ENCODE measurements at regions not wholly inside any gene's neighbourhood (a gene's known extent, or its start where the extent isn't known, plus 50 kb on each side); places are given as distances from the start of the nearest gene placed in this dataset.

DNA sequence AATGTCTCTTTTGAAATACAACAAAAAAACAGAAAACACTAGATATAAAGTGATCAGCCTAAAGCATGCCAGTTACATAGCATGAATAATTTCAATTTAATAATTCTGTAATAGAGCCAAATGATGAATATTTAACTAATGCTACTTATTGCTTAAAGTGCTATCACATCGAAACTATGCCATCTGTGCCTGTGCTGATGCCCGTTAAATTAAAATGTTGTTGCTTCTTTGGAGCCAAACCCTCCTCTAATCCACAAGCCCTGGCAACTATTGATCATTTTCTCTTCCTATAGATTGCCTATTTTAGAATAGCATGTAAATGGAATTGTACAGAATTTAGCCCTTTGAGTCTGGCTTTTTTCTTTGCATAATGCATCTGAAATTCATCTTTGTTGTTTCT is 356.2 kb downstream of the CHSY3 start:
- no peaks in the 10 kb centered on the region for H3K4me1 ChIP-seq (ENCODE audit: control insufficient read depth in 2 of 2, insufficient read depth in 1 of 2, low read depth in 1 of 2, low read length in 2 of 2)
- H2BK5ac ChIP-seq (ENCODE audit: low read length), result no peak overlapping the region
- H2BK15ac ChIP-seq (ENCODE audit: low read length), result no peak overlapping the region
- H3K14ac ChIP-seq (ENCODE audit: low read length), result no peak overlapping the region
- H4K91ac ChIP-seq (ENCODE audit: low read depth, low read length, poor library complexity), result no peak overlapping the region
- H3K9ac ChIP-seq (ENCODE audit: low read depth, low read length, poor library complexity), result no peak overlapping the region
- no peaks in the 10 kb centered on the region for H3K79me1 ChIP-seq (ENCODE audit: low read depth, low read length)
- no peak overlapping the region for H4K8ac ChIP-seq (ENCODE audit: low read depth, low read length)
- H3K4ac ChIP-seq (ENCODE audit: low read length), result no peak overlapping the region
- no peaks in the 10 kb centered on the region for H3K9me3 ChIP-seq (replicated peaks in 1 of 2; ENCODE audit: control insufficient read depth in 2 of 2, insufficient read depth in 1 of 2, low read depth in 1 of 2, low read length in 2 of 2)
- H2BK12ac ChIP-seq (ENCODE audit: low read length), result no peak overlapping the region
- no peak overlapping the region for H2AFZ ChIP-seq (ENCODE audit: low read length)
- DNase-seq (ENCODE audit: low spot score), result no peak
- H3K27ac ChIP-seq (replicated peaks; ENCODE audit: low read length), result no peak overlapping the region
- no peaks in the 10 kb centered on the region for H3K27me3 ChIP-seq (ENCODE audit: control insufficient read depth in 3 of 3, insufficient read depth in 3 of 3, low read depth in 1 of 3, low read length in 3 of 3)
- no peaks in the 10 kb centered on the region for H3K36me3 ChIP-seq (replicated peaks in 1 of 2; ENCODE audit: control insufficient read depth in 2 of 2, insufficient read depth in 2 of 2, low read length in 2 of 2)
- no peak overlapping the region for H3K4me3 ChIP-seq (ENCODE audit: low read length in 2 of 2)
- no peak overlapping the region for H3K4me2 ChIP-seq (ENCODE audit: insufficient read depth, low read length, poor library complexity, severe bottlenecking)
- no peak overlapping the region for H3K23ac ChIP-seq (ENCODE audit: low read depth, low read length, poor library complexity)
- H3K18ac ChIP-seq (ENCODE audit: low read length), result no peak overlapping the region
- no peak overlapping the region for H2AK5ac ChIP-seq (ENCODE audit: low read depth, low read length)
- WGBS, 2 donors (ENCODE audit: extremely low coverage in 2 of 2, insufficient read length in 2 of 2, insufficient replicate concordance in 1 of 2), result no CpG with 5 or more reads among the region's 2 CpGs
- H2BK120ac ChIP-seq (ENCODE audit: low read depth, low read length), result no peak overlapping the region

DNA sequence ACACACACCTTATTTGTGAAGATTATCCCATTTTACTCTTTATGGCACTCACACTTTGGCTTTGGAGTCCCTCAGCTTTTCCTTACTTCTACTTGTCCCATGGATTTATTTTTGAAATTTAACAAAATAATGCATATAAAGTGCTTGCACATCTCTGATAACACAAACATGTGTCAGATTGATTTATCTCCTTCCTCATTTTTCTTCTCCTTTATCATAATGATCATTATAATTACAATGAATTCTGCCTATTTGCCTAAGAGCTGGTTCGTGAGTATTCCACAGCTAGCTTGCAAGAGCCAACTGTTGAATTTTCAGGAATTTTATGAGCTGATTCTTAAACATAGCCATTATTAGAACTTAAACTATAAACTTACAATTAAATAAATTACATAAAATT is 347.7 kb downstream of the CHSY3 start:
- no peak overlapping the region for H4K8ac ChIP-seq (ENCODE audit: low read depth, low read length)
- H3K23ac ChIP-seq (ENCODE audit: low read depth, low read length, poor library complexity), result no peak overlapping the region
- H3K27me3 ChIP-seq (ENCODE audit: control insufficient read depth in 3 of 3, insufficient read depth in 3 of 3, low read depth in 1 of 3, low read length in 3 of 3), result no peaks in the 10 kb centered on the region
- H3K9me3 ChIP-seq (replicated peaks in 1 of 2; ENCODE audit: control insufficient read depth in 2 of 2, insufficient read depth in 1 of 2, low read depth in 1 of 2, low read length in 2 of 2), result no peaks in the 10 kb centered on the region
- H2AK5ac ChIP-seq (ENCODE audit: low read depth, low read length), result no peak overlapping the region
- no peak overlapping the region for H2BK15ac ChIP-seq (ENCODE audit: low read length)
- WGBS, 2 donors (ENCODE audit: extremely low coverage in 2 of 2, insufficient read length in 2 of 2, insufficient replicate concordance in 1 of 2), result no CpG with 5 or more reads among the region's 1 CpG
- no peak overlapping the region for H2AFZ ChIP-seq (ENCODE audit: low read length)
- no peak overlapping the region for H3K14ac ChIP-seq (ENCODE audit: low read length)
- no peak for DNase-seq (ENCODE audit: low spot score)
- no peak overlapping the region for H3K18ac ChIP-seq (ENCODE audit: low read length)
- H3K79me1 ChIP-seq (ENCODE audit: low read depth, low read length), result no peaks in the 10 kb centered on the region
- no peak overlapping the region for H2BK12ac ChIP-seq (ENCODE audit: low read length)
- no peaks in the 10 kb centered on the region for H3K4me1 ChIP-seq (ENCODE audit: control insufficient read depth in 2 of 2, insufficient read depth in 1 of 2, low read depth in 1 of 2, low read length in 2 of 2)
- no peaks in the 10 kb centered on the region for H3K36me3 ChIP-seq (replicated peaks in 1 of 2; ENCODE audit: control insufficient read depth in 2 of 2, insufficient read depth in 2 of 2, low read length in 2 of 2)
- H3K9ac ChIP-seq (ENCODE audit: low read depth, low read length, poor library complexity), result no peak overlapping the region
- no peak overlapping the region for H4K91ac ChIP-seq (ENCODE audit: low read depth, low read length, poor library complexity)
- H3K4me2 ChIP-seq (ENCODE audit: insufficient read depth, low read length, poor library complexity, severe bottlenecking), result no peak overlapping the region
- H2BK120ac ChIP-seq (ENCODE audit: low read depth, low read length), result no peak overlapping the region
- H3K27ac ChIP-seq (replicated peaks; ENCODE audit: low read length), result no peak overlapping the region
- no peak overlapping the region for H2BK5ac ChIP-seq (ENCODE audit: low read length)
- H3K4ac ChIP-seq (ENCODE audit: low read length), result no peak overlapping the region
- H3K4me3 ChIP-seq (ENCODE audit: low read length in 2 of 2), result no peak overlapping the region

DNA sequence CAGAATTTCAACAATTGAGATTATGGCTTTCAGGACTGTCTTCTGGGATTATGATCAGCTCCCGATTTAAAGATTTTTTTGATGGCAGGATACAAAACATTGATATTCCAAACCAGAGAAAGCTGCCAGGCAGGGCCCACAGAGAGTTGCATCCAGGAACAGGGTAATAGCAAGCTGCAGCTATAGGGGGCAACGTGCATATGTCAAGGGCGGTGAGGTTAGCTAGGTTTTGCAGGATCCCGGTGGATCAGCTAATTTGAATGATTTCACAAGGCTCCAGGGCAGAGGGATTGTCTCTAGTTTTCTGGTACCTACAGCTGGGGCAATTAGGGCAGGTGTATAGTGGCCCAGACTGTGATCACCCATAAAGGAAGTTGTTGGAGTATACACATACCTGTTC is 339.4 kb downstream of the CHSY3 start:
- WGBS, 2 donors (ENCODE audit: extremely low coverage in 2 of 2, insufficient read length in 2 of 2, insufficient replicate concordance in 1 of 2), result no CpG with 5 or more reads among the region's 4 CpGs
- no peak overlapping the region for H2AK5ac ChIP-seq (ENCODE audit: low read depth, low read length)
- H3K4me2 ChIP-seq (ENCODE audit: insufficient read depth, low read length, poor library complexity, severe bottlenecking), result no peak overlapping the region
- H3K36me3 ChIP-seq (replicated peaks in 1 of 2; ENCODE audit: control insufficient read depth in 2 of 2, insufficient read depth in 2 of 2, low read length in 2 of 2), result no peaks in the 10 kb centered on the region
- no peak overlapping the region for H3K4me3 ChIP-seq (ENCODE audit: low read length in 2 of 2)
- H4K91ac ChIP-seq (ENCODE audit: low read depth, low read length, poor library complexity), result no peak overlapping the region
- H3K14ac ChIP-seq (ENCODE audit: low read length), result peak overlapping the region; percentile 38
- H3K4me1 ChIP-seq (ENCODE audit: control insufficient read depth in 2 of 2, insufficient read depth in 1 of 2, low read depth in 1 of 2, low read length in 2 of 2), result no peaks in the 10 kb centered on the region
- no peak overlapping the region for H2BK5ac ChIP-seq (ENCODE audit: low read length)
- no peak overlapping the region for H3K18ac ChIP-seq (ENCODE audit: low read length)
- H3K79me1 ChIP-seq (ENCODE audit: low read depth, low read length), result no peaks in the 10 kb centered on the region
- H2BK12ac ChIP-seq (ENCODE audit: low read length), result no peak overlapping the region
- H2BK15ac ChIP-seq (ENCODE audit: low read length), result no peak overlapping the region
- H2AFZ ChIP-seq (ENCODE audit: low read length), result no peak overlapping the region
- no peak overlapping the region for H3K27ac ChIP-seq (replicated peaks; ENCODE audit: low read length)
- H3K9ac ChIP-seq (ENCODE audit: low read depth, low read length, poor library complexity), result peak overlapping the region; percentile 21
- H3K23ac ChIP-seq (ENCODE audit: low read depth, low read length, poor library complexity), result no peak overlapping the region
- DNase-seq (ENCODE audit: low spot score), result no peak
- no peak overlapping the region for H3K4ac ChIP-seq (ENCODE audit: low read length)
- no peak overlapping the region for H2BK120ac ChIP-seq (ENCODE audit: low read depth, low read length)
- no peak overlapping the region for H4K8ac ChIP-seq (ENCODE audit: low read depth, low read length)
- no peaks in the 10 kb centered on the region for H3K27me3 ChIP-seq (ENCODE audit: control insufficient read depth in 3 of 3, insufficient read depth in 3 of 3, low read depth in 1 of 3, low read length in 3 of 3)
- no peaks in the 10 kb centered on the region for H3K9me3 ChIP-seq (replicated peaks in 1 of 2; ENCODE audit: control insufficient read depth in 2 of 2, insufficient read depth in 1 of 2, low read depth in 1 of 2, low read length in 2 of 2)

DNA sequence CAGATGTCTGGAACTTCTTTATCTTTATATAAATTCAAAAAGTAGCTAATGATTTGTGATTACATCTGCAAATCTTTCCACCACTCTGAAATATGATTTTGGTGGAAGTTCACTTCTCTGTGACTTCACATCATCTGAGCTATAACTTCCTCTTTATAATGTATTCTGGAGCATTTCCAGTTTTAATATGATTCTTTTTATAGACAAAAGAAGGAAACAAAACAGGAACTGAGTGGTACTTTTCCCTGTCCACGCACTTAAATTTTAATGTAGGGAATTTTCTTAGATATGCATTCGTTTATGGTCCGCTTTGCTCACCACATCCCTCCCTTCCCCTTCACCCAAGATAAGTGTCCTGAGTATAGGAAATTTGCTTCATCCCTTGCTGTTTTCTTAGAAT is 333.5 kb downstream of the CHSY3 start:
- Histone ChIP-seq H2BK5ac (ENCODE audit: low read length) (no peak overlapping the region), H4K91ac (ENCODE audit: low read depth, low read length, poor library complexity) (no peak overlapping the region), H3K4me2 (ENCODE audit: insufficient read depth, low read length, poor library complexity, severe bottlenecking) (no peak overlapping the region), H2BK120ac (ENCODE audit: low read depth, low read length) (no peak overlapping the region), H3K23ac (ENCODE audit: low read depth, low read length, poor library complexity) (no peak overlapping the region), H3K14ac (ENCODE audit: low read length) (no peak overlapping the region), H3K4me1 (ENCODE audit: control insufficient read depth in 2 of 2, insufficient read depth in 1 of 2, low read depth in 1 of 2, low read length in 2 of 2) (no peaks in the 10 kb centered on the region), H2BK15ac (ENCODE audit: low read length) (no peak overlapping the region), H3K36me3 (replicated peaks in 1 of 2; ENCODE audit: control insufficient read depth in 2 of 2, insufficient read depth in 2 of 2, low read length in 2 of 2) (no peaks in the 10 kb centered on the region), H3K9ac (ENCODE audit: low read depth, low read length, poor library complexity) (no peak overlapping the region), H3K79me1 (ENCODE audit: low read depth, low read length) (no peaks in the 10 kb centered on the region), H2BK12ac (ENCODE audit: low read length) (no peak overlapping the region), H3K27me3 (ENCODE audit: control insufficient read depth in 3 of 3, insufficient read depth in 3 of 3, low read depth in 1 of 3, low read length in 3 of 3) (no peaks in the 10 kb centered on the region), H3K27ac (replicated peaks; ENCODE audit: low read length) (no peak overlapping the region), H3K4ac (ENCODE audit: low read length) (no peak overlapping the region), H4K8ac (ENCODE audit: low read depth, low read length) (no peak overlapping the region), H2AK5ac (ENCODE audit: low read depth, low read length) (no peak overlapping the region), H2AFZ (ENCODE audit: low read length) (no peak overlapping the region), H3K9me3 (replicated peaks in 1 of 2; ENCODE audit: control insufficient read depth in 2 of 2, insufficient read depth in 1 of 2, low read depth in 1 of 2, low read length in 2 of 2) (no peaks in the 10 kb centered on the region), H3K4me3 (ENCODE audit: low read length in 2 of 2) (no peak overlapping the region), H3K18ac (ENCODE audit: low read length) (no peak overlapping the region)
- no CpG with 5 or more reads among the region's 3 CpGs for whole genome bisulfite sequencing, 2 donors (ENCODE audit: extremely low coverage in 2 of 2, insufficient read length in 2 of 2, insufficient replicate concordance in 1 of 2)
- no peak for DNase-seq (ENCODE audit: low spot score)

Data from neuronal stem cell (in vitro differentiated cells).